HepG2 (cell line): ENCODE measurements at regions not wholly inside any gene's neighbourhood (a gene's known extent, or its start where the extent isn't known, plus 50 kb on each side); places are given as distances from the start of the nearest gene placed in this dataset.
A peak's percentile ranks its signal among the peaks of the same experiment; 100 is the strongest.

Source experiments
- ARID4A ChIP-seq: sonication (generic); formaldehyde crosslinking; IDR thresholded peaks from 2 replicates; pipeline ENCODE4 v1.5.0; 2020; ENCODE audit warnings: mild to moderate bottlenecking, missing genetic modification reagents, borderline replicate concordance
- BORCS8-MEF2B ChIP-seq: sonication (generic); formaldehyde crosslinking; IDR thresholded peaks from 2 replicates; pipeline ENCODE4 v1.8.0; 2022; ENCODE audit warnings: mild to moderate bottlenecking, missing genetic modification reagents
- BRCA1 ChIP-seq: sonication (generic); formaldehyde crosslinking; IDR thresholded peaks from 2 replicates; pipeline ENCODE4 v1.4.0; 2020; ENCODE audit warnings: missing genetic modification reagents
- ELF3 ChIP-seq: IDR thresholded peaks from 2 replicates; pipeline ENCODE4 v1.6.1; 2016; ENCODE audit warnings: missing genetic modification reagents, missing compliant biosample characterization
- HINFP ChIP-seq: sonication (generic); formaldehyde crosslinking; IDR thresholded peaks from 2 replicates; pipeline ENCODE4 v1.4.0; 2020; ENCODE audit warnings: low read depth, mild to moderate bottlenecking, missing genetic modification reagents
- HOXA5 ChIP-seq: sonication (generic); formaldehyde crosslinking; IDR thresholded peaks from 2 replicates; pipeline ENCODE4 v1.4.0; 2020; ENCODE audit warnings: missing genetic modification reagents
- ISX ChIP-seq: sonication (generic); formaldehyde crosslinking; conservative IDR thresholded peaks from 2 replicates; pipeline ENCODE4 v1.5.0; 2020; ENCODE audit warnings: missing genetic modification reagents
- KMT2A ChIP-seq: sonication (generic); formaldehyde crosslinking; IDR thresholded peaks from 2 replicates; pipeline ENCODE4 v1.4.0; 2020; ENCODE audit warnings: missing genetic modification reagents
- MIXL1 ChIP-seq: IDR thresholded peaks from 2 replicates; pipeline ENCODE4 v1.6.1; 2016
- MXD4 ChIP-seq: IDR thresholded peaks from 2 replicates; pipeline ENCODE4 v1.6.1; 2016; ENCODE audit warnings: mild to moderate bottlenecking, missing biosample characterization, missing genetic modification reagents
- NPAS2 ChIP-seq: sonication (generic); formaldehyde crosslinking; IDR thresholded peaks from 2 replicates; pipeline ENCODE4 v1.8.0; 2022; ENCODE audit warnings: mild to moderate bottlenecking, missing genetic modification reagents, borderline replicate concordance
- REPIN1 ChIP-seq: sonication (generic); formaldehyde crosslinking; IDR thresholded peaks from 2 replicates; pipeline ENCODE4 v1.8.0; 2022; ENCODE audit warnings: missing genetic modification reagents, low read depth, mild to moderate bottlenecking, borderline replicate concordance
- SMAD1 ChIP-seq: sonication (generic); formaldehyde crosslinking; IDR thresholded peaks from 2 replicates; pipeline ENCODE4 v1.4.0; 2020; ENCODE audit warnings: missing genetic modification reagents, low read depth, mild to moderate bottlenecking, borderline replicate concordance
- STAT5B ChIP-seq: sonication (generic); formaldehyde crosslinking; IDR thresholded peaks from 2 replicates; pipeline ENCODE4 v1.4.0; 2020; ENCODE audit warnings: missing genetic modification reagents
- UBTF ChIP-seq: sonication (generic); formaldehyde crosslinking; IDR thresholded peaks from 2 replicates; pipeline ENCODE4 v1.4.0; 2020; ENCODE audit warnings: mild to moderate bottlenecking, missing genetic modification reagents
- ZBTB44 ChIP-seq: sonication (generic); formaldehyde crosslinking; IDR thresholded peaks from 2 replicates; pipeline ENCODE4 v1.4.0; 2020; ENCODE audit warnings: missing genetic modification reagents
- ZBTB7B ChIP-seq: sonication (generic); formaldehyde crosslinking; IDR thresholded peaks from 2 replicates; pipeline ENCODE4 v1.4.0; 2020; ENCODE audit warnings: missing genetic modification reagents
- ZNF253 ChIP-seq: sonication (generic); formaldehyde crosslinking; IDR thresholded peaks from 2 replicates; pipeline ENCODE4 v1.8.0; 2022; ENCODE audit warnings: mild to moderate bottlenecking, missing genetic modification reagents, borderline replicate concordance
- ZNF296 ChIP-seq: sonication (generic); formaldehyde crosslinking; conservative IDR thresholded peaks from 2 replicates; pipeline ENCODE4 v1.5.0; 2020; ENCODE audit warnings: mild to moderate bottlenecking, missing genetic modification reagents
- ZNF326 ChIP-seq: sonication (generic); formaldehyde crosslinking; IDR thresholded peaks from 2 replicates; pipeline ENCODE4 v1.4.0; 2020; ENCODE audit warnings: missing genetic modification reagents, borderline replicate concordance
- ZNF883 ChIP-seq: sonication (generic); formaldehyde crosslinking; IDR thresholded peaks from 2 replicates; pipeline ENCODE4 v1.5.1; 2020; ENCODE audit warnings: mild to moderate bottlenecking, missing genetic modification reagents; ENCODE audit errors: not compliant biosample characterization

- TF ChIP-seq ARID4A (CRISPR knock-in tag) (no peak; the same call in 1 of the 2 replicates), UBTF (CRISPR knock-in tag) (no peak), STAT5B (CRISPR knock-in tag) (no peak), ISX (CRISPR knock-in tag) (no peak), MIXL1 (CRISPR knock-in tag) (no peak), HOXA5 (CRISPR knock-in tag) (peak; percentile 56; the same call in 1 of the 2 replicates), BORCS8-MEF2B (CRISPR knock-in tag) (no peak), NPAS2 (no peak), ZNF326 (CRISPR knock-in tag) (no peak), REPIN1 (peak; percentile 42; the same call in 1 of the 2 replicates), BRCA1 (0 out of 2 replicates have a peak, but pooled peaks have one; percentile 25), ZNF253 (CRISPR knock-in tag) (no peak), ELF3 (peak; percentile 59; the same call in 1 of the 2 replicates), ZNF883 (no peak), MXD4 (CRISPR knock-in tag) (no peak), ZBTB7B (peak; percentile 37; the same call in 1 of the 2 replicates), KMT2A (CRISPR knock-in tag) (no peak), ZNF296 (CRISPR knock-in tag) (no peak), ZBTB44 (CRISPR knock-in tag) (no peak), SMAD1 (no peak), HINFP (CRISPR knock-in tag) (no peak)
Observed at GRCh38 chr9:81833563-81834345, 94.5 kb upstream of the SPATA31D4 start (continued).
